GM21786 (cell line): ENCODE measurements at regions not wholly inside any gene's neighbourhood (a gene's known extent, or its start where the extent isn't known, plus 50 kb on each side); places are given as distances from the start of the nearest gene placed in this dataset.
"Not testable (repeated sequence)": the region's sequence is repeated elsewhere in the genome, so short reads cannot be mapped to it uniquely, and the experiment has no call there.

Experiments used
- ATAC-seq: cut with Tn5 transposase; IDR thresholded peaks from one replicate; pipeline ENCODE4 v1.9.1; 2021; ENCODE audit not compliant: unreplicated experiment

- ATAC-seq, result no peak
These were observed 179.0 kb upstream of the RGS6 start for GRCh38 chr14:71753126-71753830.

- no peak for ATAC-seq
These were observed 178.3 kb upstream of the RGS6 start for GRCh38 chr14:71753976-71754375.

- no peak for ATAC-seq
These were observed 177.7 kb upstream of the RGS6 start for GRCh38 chr14:71754422-71755095.

GRCh38 chr14:71758229-71758951, 173.8 kb upstream of the RGS6 start:
- no peak for ATAC-seq

- no peak for ATAC-seq
These were observed 169.7 kb upstream of the RGS6 start for GRCh38 chr14:71762575-71762974.

- ATAC-seq, result no peak
These were observed 167.4 kb upstream of the RGS6 start for GRCh38 chr14:71764701-71765382.

- ATAC-seq, result no peak
These were observed 166.7 kb upstream of the RGS6 start for GRCh38 chr14:71765505-71765904.

GRCh38 chr14:71770431-71770830, 161.8 kb upstream of the RGS6 start:
- ATAC-seq, result no peak

- not testable (repeated sequence) for ATAC-seq
These were observed 160.8 kb upstream of the RGS6 start for GRCh38 chr14:71771421-71771820.

GRCh38 chr14:71771996-71772395, 160.2 kb upstream of the RGS6 start:
- not testable (repeated sequence) for ATAC-seq

- ATAC-seq, result no peak
These were observed 158.2 kb upstream of the RGS6 start for GRCh38 chr14:71773898-71774481.

- ATAC-seq, result no peak
These were observed 155.5 kb upstream of the RGS6 start for GRCh38 chr14:71776471-71777360.

- ATAC-seq, result no peak
These were observed 152.2 kb upstream of the RGS6 start for GRCh38 chr14:71780075-71780474.

- ATAC-seq, result no peak
These were observed 151.4 kb upstream of the RGS6 start for GRCh38 chr14:71780822-71781221.

- ATAC-seq, result no peak
These were observed 149.1 kb upstream of the RGS6 start for GRCh38 chr14:71783088-71783487.

GRCh38 chr14:71783786-71784185, 148.4 kb upstream of the RGS6 start:
- ATAC-seq, result no peak

- no peak for ATAC-seq
These were observed 143.2 kb upstream of the RGS6 start for GRCh38 chr14:71789005-71789404.

GRCh38 chr14:71799841-71800240, 132.4 kb upstream of the RGS6 start:
- ATAC-seq, result no peak

GRCh38 chr14:71800878-71801277, 131.4 kb upstream of the RGS6 start:
- no peak for ATAC-seq
